Progenitor cell of endocrine pancreas (in vitro differentiated cells): ENCODE measurements at regions not wholly inside any gene's neighbourhood (a gene's known extent, or its start where the extent isn't known, plus 50 kb on each side); places are given as distances from the start of the nearest gene placed in this dataset.

Experiments used
- DNase-seq: peaks from one replicate; pipeline ENCODE4 v3.0.0; 2021; ENCODE audit warnings: low spot score; ENCODE audit not compliant: unreplicated experiment
- H3K27ac Mint-ChIP-seq: 2 replicates; pipeline ENCODE4 v1.8.0; 2021; ENCODE audit warnings: mild to moderate bottlenecking, moderate library complexity, mixed read lengths
- H3K27me3 Mint-ChIP-seq: 2 replicates; pipeline ENCODE4 v1.8.0; 2021; ENCODE audit warnings: mixed read lengths
- H3K36me3 Mint-ChIP-seq: 2 replicates; pipeline ENCODE4 v1.8.0; 2022; ENCODE audit warnings: mixed read lengths; ENCODE audit not compliant: insufficient read depth
- H3K4me1 Mint-ChIP-seq: 2 replicates; pipeline ENCODE4 v1.8.0; 2021; ENCODE audit warnings: low read depth, mixed read lengths
- H3K4me3 Mint-ChIP-seq: 2 replicates; pipeline ENCODE4 v1.8.0; 2021; ENCODE audit warnings: low read depth, mild to moderate bottlenecking, moderate library complexity, mixed read lengths
- H3K9me3 Mint-ChIP-seq: 2 replicates; pipeline ENCODE4 v1.8.0; 2021; ENCODE audit warnings: low read depth, mixed read lengths
- TF ChIP-seq, protein P1 (sequence below): fragments of 200-600 bp; sonication (generic); IDR thresholded peaks from one replicate; pipeline ENCODE4 v1.5.0; 2021; ENCODE audit warnings: antibody characterized with exemption, mild to moderate bottlenecking; ENCODE audit not compliant: unreplicated experiment

DNA sequence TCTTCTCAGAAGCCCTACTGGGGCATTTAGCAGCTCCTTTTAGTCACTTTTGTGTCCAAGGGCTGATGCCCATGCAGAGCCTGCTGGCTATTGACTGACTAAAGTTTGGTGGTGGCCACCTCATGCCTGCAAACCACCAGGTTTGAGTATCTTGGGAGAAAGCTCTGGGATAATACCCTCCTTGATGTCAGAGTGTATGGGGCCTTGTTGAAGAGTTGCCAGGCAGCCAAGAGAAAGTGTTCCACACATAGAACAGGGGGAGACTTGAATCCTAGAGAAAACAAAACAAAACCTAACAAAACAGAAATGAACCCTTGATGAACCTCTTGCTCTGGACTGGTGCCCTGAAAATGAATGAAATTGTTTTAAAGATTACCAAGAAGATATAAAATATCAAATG is 1024.6 kb downstream of the SORCS1 start:
- H3K4me3 Mint-ChIP-seq = no peak overlapping the region
- H3K4me1 Mint-ChIP-seq = peaks cover 7% of the 10 kb centered on the region
- no peak overlapping the region for H3K27ac Mint-ChIP-seq
- H3K36me3 Mint-ChIP-seq = no peaks in the 10 kb centered on the region
- TF ChIP-seq, protein P1, sequence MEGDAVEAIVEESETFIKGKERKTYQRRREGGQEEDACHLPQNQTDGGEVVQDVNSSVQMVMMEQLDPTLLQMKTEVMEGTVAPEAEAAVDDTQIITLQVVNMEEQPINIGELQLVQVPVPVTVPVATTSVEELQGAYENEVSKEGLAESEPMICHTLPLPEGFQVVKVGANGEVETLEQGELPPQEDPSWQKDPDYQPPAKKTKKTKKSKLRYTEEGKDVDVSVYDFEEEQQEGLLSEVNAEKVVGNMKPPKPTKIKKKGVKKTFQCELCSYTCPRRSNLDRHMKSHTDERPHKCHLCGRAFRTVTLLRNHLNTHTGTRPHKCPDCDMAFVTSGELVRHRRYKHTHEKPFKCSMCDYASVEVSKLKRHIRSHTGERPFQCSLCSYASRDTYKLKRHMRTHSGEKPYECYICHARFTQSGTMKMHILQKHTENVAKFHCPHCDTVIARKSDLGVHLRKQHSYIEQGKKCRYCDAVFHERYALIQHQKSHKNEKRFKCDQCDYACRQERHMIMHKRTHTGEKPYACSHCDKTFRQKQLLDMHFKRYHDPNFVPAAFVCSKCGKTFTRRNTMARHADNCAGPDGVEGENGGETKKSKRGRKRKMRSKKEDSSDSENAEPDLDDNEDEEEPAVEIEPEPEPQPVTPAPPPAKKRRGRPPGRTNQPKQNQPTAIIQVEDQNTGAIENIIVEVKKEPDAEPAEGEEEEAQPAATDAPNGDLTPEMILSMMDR = no peak
- H3K9me3 Mint-ChIP-seq = no peaks in the 10 kb centered on the region
- no peak for DNase-seq
- H3K27me3 Mint-ChIP-seq = no peaks in the 10 kb centered on the region

DNA sequence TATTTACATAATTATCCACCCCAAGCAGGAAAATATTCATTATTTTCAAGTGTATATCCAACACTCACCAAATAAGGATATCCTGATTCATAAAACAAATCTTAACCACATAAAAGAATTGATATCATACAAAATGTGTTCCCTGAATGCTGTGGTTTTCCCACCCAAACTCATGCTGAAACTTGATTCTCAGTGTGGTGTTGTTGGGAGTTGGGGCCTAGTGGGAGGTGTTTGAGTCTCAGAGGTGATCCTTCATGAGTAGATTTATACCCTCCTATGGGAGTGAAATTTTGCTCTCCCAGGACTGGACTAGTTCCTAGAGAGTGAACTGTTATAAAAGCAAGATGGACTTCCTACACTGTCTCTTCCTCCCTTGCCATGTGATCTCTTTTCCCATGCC is 1028.3 kb downstream of the SORCS1 start:
- no peaks in the 10 kb centered on the region for H3K36me3 Mint-ChIP-seq
- no peak overlapping the region for H3K4me3 Mint-ChIP-seq
- H3K27ac Mint-ChIP-seq = no peak overlapping the region

DNA sequence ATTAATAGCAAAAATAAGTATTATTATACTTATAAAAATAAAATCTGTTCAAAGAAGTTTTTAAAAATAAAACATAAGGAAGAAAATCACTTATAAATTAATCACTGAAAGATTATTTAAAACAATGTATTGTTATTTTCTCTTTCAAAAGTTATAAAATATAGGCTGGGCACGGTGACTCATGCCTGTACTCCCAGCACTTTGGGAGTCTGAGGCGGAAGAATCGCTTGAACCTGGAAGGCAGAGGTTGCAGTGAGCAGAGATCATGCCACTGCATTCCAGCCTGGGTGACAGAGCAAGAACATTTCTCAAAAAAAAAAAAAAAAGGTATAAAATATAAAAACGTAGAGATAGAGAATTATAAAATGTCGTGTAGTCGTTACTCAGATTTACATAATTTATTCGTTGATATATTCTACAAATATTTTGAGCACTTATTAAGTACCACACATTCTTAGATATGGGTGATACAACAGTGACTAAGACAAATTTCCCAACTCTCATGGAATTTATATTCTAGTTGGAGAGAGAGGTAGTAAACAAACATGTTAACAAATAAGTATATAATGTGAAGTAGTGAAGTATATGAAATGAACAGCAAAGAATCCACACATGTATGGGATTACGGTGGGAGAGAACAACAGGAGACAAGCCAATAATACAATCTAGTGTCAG is 1030.0 kb downstream of the SORCS1 start:
- Mint-ChIP-seq H3K4me1 (no peaks in the 10 kb centered on the region), H3K27me3 (no peaks in the 10 kb centered on the region), H3K36me3 (no peaks in the 10 kb centered on the region), H3K9me3 (no peaks in the 10 kb centered on the region), H3K4me3 (no peak overlapping the region), H3K27ac (no peak overlapping the region)
- TF ChIP-seq, protein P1 = no peak
- no peak for DNase-seq

More for the DNA sequence above, 1028.3 kb downstream of the SORCS1 start:
- no peaks in the 10 kb centered on the region for H3K4me1 Mint-ChIP-seq
- no peak for DNase-seq
- H3K9me3 Mint-ChIP-seq = no peaks in the 10 kb centered on the region
- TF ChIP-seq, protein P1 = no peak
- H3K27me3 Mint-ChIP-seq = no peaks in the 10 kb centered on the region

DNA sequence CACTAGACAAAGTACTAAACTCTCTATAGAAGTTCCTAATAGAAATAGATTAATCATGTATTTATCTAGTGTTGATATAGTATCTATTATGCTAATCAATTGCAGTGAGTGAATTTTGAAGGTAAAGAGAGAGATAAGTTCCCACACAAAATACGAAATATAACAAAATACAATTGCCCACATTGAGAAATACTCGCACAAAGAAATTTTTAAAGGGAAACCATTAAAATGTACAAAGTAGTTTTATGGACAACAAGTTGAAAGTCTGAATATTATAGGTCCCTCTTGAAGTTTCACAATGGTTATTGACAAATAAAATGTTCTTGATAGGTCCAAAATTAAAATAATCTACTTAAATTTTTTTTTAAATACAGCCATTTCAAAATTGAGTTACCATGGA is 1031.1 kb downstream of the SORCS1 start:
- Mint-ChIP-seq H3K36me3 (no peaks in the 10 kb centered on the region), H3K4me1 (no peaks in the 10 kb centered on the region), H3K27ac (no peak overlapping the region), H3K4me3 (no peak overlapping the region), H3K9me3 (no peaks in the 10 kb centered on the region), H3K27me3 (no peaks in the 10 kb centered on the region)
- DNase-seq = no peak
- TF ChIP-seq, protein P1 = no peak

DNA sequence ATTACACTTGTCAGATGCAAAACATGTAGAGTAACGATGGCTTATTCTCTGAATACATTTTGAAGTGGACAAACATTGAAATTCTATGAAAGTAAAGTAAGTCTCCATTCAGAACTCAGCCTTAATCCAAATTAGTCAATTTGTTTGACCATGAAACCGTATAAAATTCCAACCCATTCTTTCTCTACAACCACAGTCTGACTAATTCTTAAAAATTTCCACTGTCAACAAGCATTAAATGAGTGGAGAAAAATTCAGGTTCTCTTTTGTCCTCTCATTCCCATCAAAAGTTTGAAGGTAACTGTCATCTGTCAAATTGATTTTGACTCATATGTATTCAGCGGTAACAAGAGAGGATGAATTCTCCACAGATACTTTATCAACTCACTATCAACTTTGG is 1031.5 kb downstream of the SORCS1 start:
- Mint-ChIP-seq H3K27me3 (no peaks in the 10 kb centered on the region), H3K27ac (no peak overlapping the region), H3K9me3 (no peaks in the 10 kb centered on the region), H3K4me3 (no peak overlapping the region), H3K36me3 (no peaks in the 10 kb centered on the region), H3K4me1 (no peaks in the 10 kb centered on the region)
- TF ChIP-seq, protein P1 = no peak
- DNase-seq = no peak
